ENCODE measurements at regions not wholly inside any gene's neighbourhood (a gene's known extent, or its start where the extent isn't known, plus 50 kb on each side); places are given as distances from the start of the nearest gene placed in this dataset.

GRCh38 chrX:26670521-26670920 lies 454.6 kb downstream of the MAGEB5 start:
- intact Hi-C loops (cut with DNase I), result no loop called here
- WGBS, 3 donors, result 43 to 53% (median 45%) methylated on average over 1 of the region's 1 CpG
- no peaks in the 10 kb centered on the region for H3K4me1 ChIP-seq (ENCODE audit: insufficient read depth)
- TF ChIP-seq EP300 (IDR thresholded peaks at IDR 0.05) (no peak), CTCF (IDR thresholded peaks at IDR 0.05) (no peak), POLR2A (IDR thresholded peaks at IDR 0.05) (no peak)
- H3K27ac ChIP-seq, result no peak overlapping the region
- no peak overlapping the region for H3K4me3 ChIP-seq
- no peaks in the 10 kb centered on the region for H3K36me3 ChIP-seq
- no peaks in the 10 kb centered on the region for H3K27me3 ChIP-seq
- no peaks in the 10 kb centered on the region for H3K9me3 ChIP-seq
- DNase-seq, result no peak

- 69 to 79% (median 76%) methylated on average over 3 of the region's 3 CpGs for WGBS, 3 donors
- no peak overlapping the region for H3K27ac ChIP-seq
- no peaks in the 10 kb centered on the region for H3K9me3 ChIP-seq
- no peak for DNase-seq
- TF ChIP-seq POLR2A (IDR thresholded peaks at IDR 0.05) (no peak), EP300 (IDR thresholded peaks at IDR 0.05) (no peak), CTCF (IDR thresholded peaks at IDR 0.05) (no peak)
- intact Hi-C loops (cut with DNase I), result no loop called here
- no peaks in the 10 kb centered on the region for H3K27me3 ChIP-seq
- no peaks in the 10 kb centered on the region for H3K4me1 ChIP-seq (ENCODE audit: insufficient read depth)
- H3K36me3 ChIP-seq, result no peaks in the 10 kb centered on the region
- H3K4me3 ChIP-seq, result no peak overlapping the region
Measured at GRCh38 chrX:26664919-26665318, 448.9 kb downstream of the MAGEB5 start.

GRCh38 chrX:26653050-26653449 lies 437.1 kb downstream of the MAGEB5 start:
- no peak for DNase-seq
- H3K4me3 ChIP-seq, result no peak overlapping the region
- no peak overlapping the region for H3K27ac ChIP-seq
- H3K9me3 ChIP-seq, result peaks cover 0 to 4% of the 10 kb centered on the region in 2 donors
- no peaks in the 10 kb centered on the region for H3K36me3 ChIP-seq
- intact Hi-C loops (cut with DNase I), result no loop called here
- no peaks in the 10 kb centered on the region for H3K27me3 ChIP-seq
- no peaks in the 10 kb centered on the region for H3K4me1 ChIP-seq (ENCODE audit: insufficient read depth)
- TF ChIP-seq POLR2A (IDR thresholded peaks at IDR 0.05), result no peak
- TF ChIP-seq CTCF (IDR thresholded peaks at IDR 0.05), result no peak
- TF ChIP-seq EP300 (IDR thresholded peaks at IDR 0.05), result no peak
- 72 to 85% (median 83%) methylated on average over 2 of the region's 2 CpGs for WGBS, 3 donors

GRCh38 chrX:26651755-26652154 lies 435.8 kb downstream of the MAGEB5 start:
- no peak overlapping the region for H3K27ac ChIP-seq
- H3K9me3 ChIP-seq, result peaks cover 0 to 4% of the 10 kb centered on the region in 2 donors
- no peaks in the 10 kb centered on the region for H3K36me3 ChIP-seq
- H3K27me3 ChIP-seq, result no peaks in the 10 kb centered on the region
- intact Hi-C loops (cut with DNase I), result no loop called here
- H3K4me1 ChIP-seq (ENCODE audit: insufficient read depth), result no peaks in the 10 kb centered on the region
- H3K4me3 ChIP-seq, result no peak overlapping the region
- DNase-seq, result no peak
- TF ChIP-seq EP300 (IDR thresholded peaks at IDR 0.05) (no peak), CTCF (IDR thresholded peaks at IDR 0.05) (no peak), POLR2A (IDR thresholded peaks at IDR 0.05) (no peak)

- TF ChIP-seq CTCF (IDR thresholded peaks at IDR 0.05), result no peak
- WGBS, 3 donors, result 32 to 40% (median 33%) methylated on average over 7 of the region's 7 CpGs
- H3K4me1 ChIP-seq (ENCODE audit: insufficient read depth), result no peaks in the 10 kb centered on the region
Measured at GRCh38 chrX:26649534-26649933, 433.6 kb downstream of the MAGEB5 start.

More at GRCh38 chrX:26649534-26649933, 433.6 kb downstream of the MAGEB5 start:
- no peak for DNase-seq
- Histone ChIP-seq H3K27me3 (no peaks in the 10 kb centered on the region), H3K9me3 (peaks cover 0 to 4% of the 10 kb centered on the region in 2 donors), H3K36me3 (no peaks in the 10 kb centered on the region), H3K27ac (no peak overlapping the region), H3K4me3 (no peak overlapping the region)
- intact Hi-C loops (cut with DNase I), result no loop called here
